Ovary (tissue), 7 donors: ENCODE measurements at regions not wholly inside any gene's neighbourhood (a gene's known extent, or its start where the extent isn't known, plus 50 kb on each side); places are given as distances from the start of the nearest gene placed in this dataset.
"Not testable (repeated sequence)": the region's sequence is repeated elsewhere in the genome, so short reads cannot be mapped to it uniquely, and the experiment has no call there.

ENCODE experiments used
- DNase-seq, 5 donors: peaks; one replicate each; pipeline ENCODE4 v3.0.0-alpha.2; 2019 to 2020
- H3K27ac ChIP-seq, 2 donors: fragments of 200-600 bp; one replicate each; pipeline versions ENCODE4 v1.5.1 to v1.8.0; 2019 to 2022
- H3K27me3 ChIP-seq: fragments of 200-600 bp; one replicate; pipeline ENCODE4 v1.8.0; 2022
- H3K36me3 ChIP-seq: fragments of 200-600 bp; sonication (generic); one replicate; pipeline ENCODE4 v1.5.1; 2019
- H3K4me1 ChIP-seq: one replicate; pipeline ENCODE4 v1.8.1; 2013; ENCODE audit warnings: mild to moderate bottlenecking, moderate library complexity; ENCODE audit not compliant: insufficient read depth
- H3K4me3 ChIP-seq: fragments of 200-600 bp; sonication (generic); one replicate; pipeline ENCODE4 v1.5.1; 2017
- H3K9me3 ChIP-seq, 2 donors: fragments of 200-600 bp in 1 of 2; sonication (generic) in 1 of 2; one replicate each; pipeline versions ENCODE4 v1.5.1 to v1.8.1; 2013 to 2019; ENCODE audit warnings: mild to moderate bottlenecking in 1 of 2, moderate library complexity in 1 of 2
- EP300 ChIP-seq: sonication (generic); formaldehyde crosslinking; IDR thresholded peaks from one replicate; pipeline ENCODE4 v1.6.1; 2017; ENCODE audit warnings: antibody characterized with exemption
- POLR2A ChIP-seq: fragments of 450-650 bp; IDR thresholded peaks from one replicate; pipeline ENCODE4 v1.6.1; 2017; ENCODE audit warnings: antibody characterized with exemption, mild to moderate bottlenecking, moderate library complexity
- WGBS, 3 donors: extraction: QIAGEN DNeasy Blood & Tissue Kit in 1 of 3; methylation state at CpG; one replicate each; pipeline versions ENCODE4 v1.1.5 to v1.1.7; 2013 to 2017; 5-methylcytosine and 5-hydroxymethylcytosine counted together
- intact Hi-C, 4 donors: fragments of 100-400 bp; cut with DNase I; formaldehyde crosslinking; loops; one replicate each; pipeline versions ENCODE4 v1.11.0 to v1.15.1; 2022 to 2023
- TF ChIP-seq, protein P1 (sequence below), 3 donors: fragments of 450-650 bp in 2 of 3; fragments of 200-600 bp in 1 of 3; IDR thresholded peaks; one replicate each; pipeline versions ENCODE4 v1.5.1 to v1.8.0; 2016 to 2022; ENCODE audit warnings: antibody characterized with exemption in 3 of 3, mild to moderate bottlenecking in 1 of 3
- donor health status: DM: no; HTN: no; CAD: no; lungs with moderate emphysema.
- donor health status: DM: no; HTN: no; CAD: no.
- donor health status: Bipolar disorder and iron deficiency.
- donor health status: DM: no; HTN: no; CAD: no.
- donor health status: DM: yes; HTN: yes; CAD: no.

GRCh38 chr1:240722788-240723187 lies 110.8 kb upstream of the GREM2 start:
- WGBS, 3 donors, result 77 to 81% (median 80%) methylated on average over 10 of the region's 10 CpGs
- Histone ChIP-seq H3K9me3 (peaks cover 0 to 4% of the 10 kb centered on the region in 2 donors), H3K27me3 (no peaks in the 10 kb centered on the region), H3K4me3 (no peak overlapping the region), H3K27ac (no peak overlapping the region), H3K36me3 (no peaks in the 10 kb centered on the region), H3K4me1 (no peaks in the 10 kb centered on the region)
- DNase-seq, result no peak
- intact Hi-C loops, result no loop called here
- TF ChIP-seq EP300, result no peak

GRCh38 chr1:240720976-240721375 lies 109.0 kb upstream of the GREM2 start:
- Histone ChIP-seq H3K27ac (no peak overlapping the region), H3K27me3 (no peaks in the 10 kb centered on the region), H3K4me1 (no peaks in the 10 kb centered on the region), H3K36me3 (no peaks in the 10 kb centered on the region), H3K4me3 (no peak overlapping the region), H3K9me3 (peaks cover 0 to 1% of the 10 kb centered on the region in 2 donors)
- TF ChIP-seq EP300, result no peak
- TF ChIP-seq, protein P1, sequence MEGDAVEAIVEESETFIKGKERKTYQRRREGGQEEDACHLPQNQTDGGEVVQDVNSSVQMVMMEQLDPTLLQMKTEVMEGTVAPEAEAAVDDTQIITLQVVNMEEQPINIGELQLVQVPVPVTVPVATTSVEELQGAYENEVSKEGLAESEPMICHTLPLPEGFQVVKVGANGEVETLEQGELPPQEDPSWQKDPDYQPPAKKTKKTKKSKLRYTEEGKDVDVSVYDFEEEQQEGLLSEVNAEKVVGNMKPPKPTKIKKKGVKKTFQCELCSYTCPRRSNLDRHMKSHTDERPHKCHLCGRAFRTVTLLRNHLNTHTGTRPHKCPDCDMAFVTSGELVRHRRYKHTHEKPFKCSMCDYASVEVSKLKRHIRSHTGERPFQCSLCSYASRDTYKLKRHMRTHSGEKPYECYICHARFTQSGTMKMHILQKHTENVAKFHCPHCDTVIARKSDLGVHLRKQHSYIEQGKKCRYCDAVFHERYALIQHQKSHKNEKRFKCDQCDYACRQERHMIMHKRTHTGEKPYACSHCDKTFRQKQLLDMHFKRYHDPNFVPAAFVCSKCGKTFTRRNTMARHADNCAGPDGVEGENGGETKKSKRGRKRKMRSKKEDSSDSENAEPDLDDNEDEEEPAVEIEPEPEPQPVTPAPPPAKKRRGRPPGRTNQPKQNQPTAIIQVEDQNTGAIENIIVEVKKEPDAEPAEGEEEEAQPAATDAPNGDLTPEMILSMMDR (IDR thresholded peaks at IDR 0.05), result no peak
- TF ChIP-seq POLR2A, result no peak
- DNase-seq, result no peak
- WGBS, 3 donors, result 71 to 77% (median 73%) methylated on average over 6 of the region's 6 CpGs
- intact Hi-C loops, result no loop called here

- Histone ChIP-seq H3K4me3 (no peak overlapping the region), H3K9me3 (no peaks in the 10 kb centered on the region), H3K27ac (no peak overlapping the region), H3K27me3 (no peaks in the 10 kb centered on the region), H3K4me1 (no peaks in the 10 kb centered on the region), H3K36me3 (no peaks in the 10 kb centered on the region)
- DNase-seq, result no peak
- TF ChIP-seq POLR2A, result no peak
- intact Hi-C loops, result no loop called here
- WGBS, 3 donors, result 31 to 43% (median 42%) methylated on average over 8 of the region's 8 CpGs
These were observed 108.2 kb upstream of the GREM2 start for GRCh38 chr1:240719953-240720700.

DNA sequence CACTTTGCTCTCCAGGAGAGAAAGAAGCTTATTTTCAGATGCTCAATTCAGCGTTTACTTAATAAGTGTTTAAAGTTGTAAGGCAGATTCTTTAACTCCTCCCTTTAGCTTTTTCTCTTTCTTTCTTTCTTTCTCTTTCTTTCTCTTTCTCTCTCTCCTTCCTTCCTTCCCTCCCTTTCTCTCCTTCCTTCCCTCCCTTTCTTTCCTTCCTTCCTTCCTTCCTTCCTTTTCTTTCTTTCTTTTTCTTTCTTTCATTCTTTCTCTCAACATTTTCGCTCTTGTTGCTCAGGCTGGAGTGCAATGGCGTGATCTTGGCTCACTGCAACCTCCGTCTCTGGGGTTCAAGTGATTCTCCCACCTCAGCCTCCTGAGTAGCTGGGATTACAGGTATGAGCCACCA lies 104.6 kb upstream of the GREM2 start:
- not testable (repeated sequence) for H3K27me3 ChIP-seq
- WGBS, 3 donors, result 82 to 87% (median 85%) methylated on average over 4 of the region's 4 CpGs

DNA sequence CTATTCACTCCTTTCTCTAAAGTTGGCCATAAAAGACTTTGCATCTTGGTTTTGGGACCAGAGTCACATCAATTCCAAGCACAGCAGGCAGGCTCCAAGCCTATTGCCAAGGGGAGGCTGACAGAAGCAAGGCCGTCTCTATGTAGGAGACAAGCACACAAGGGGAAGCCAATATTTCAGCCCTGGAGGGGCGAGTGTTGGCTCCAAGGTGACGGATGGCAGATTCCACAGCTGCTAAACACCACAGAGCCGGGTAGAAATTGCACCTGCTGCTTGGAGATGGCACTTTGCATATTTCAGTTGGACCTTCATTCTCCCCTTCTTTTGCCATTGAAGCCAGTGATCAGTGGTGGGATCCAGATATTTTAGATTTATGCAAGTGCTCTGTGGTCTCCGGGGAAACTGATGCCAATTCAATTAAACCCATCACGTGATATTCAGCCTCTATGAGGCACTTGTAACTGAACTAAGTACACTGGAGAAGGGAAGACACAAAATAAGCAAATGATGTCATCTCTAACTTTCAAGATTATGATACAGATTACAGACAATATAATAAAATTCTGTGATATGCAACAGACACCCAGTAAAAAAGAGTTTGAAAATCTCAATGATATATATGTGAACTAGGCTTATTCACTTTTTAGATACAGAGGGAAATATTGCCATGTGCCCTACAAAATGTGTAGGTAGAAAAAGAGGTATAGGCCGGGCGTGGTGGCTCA lies 102.8 kb upstream of the GREM2 start:
- intact Hi-C loops, result no loop called here
- H3K4me3 ChIP-seq, result no peak overlapping the region
- no peaks in the 10 kb centered on the region for H3K36me3 ChIP-seq
- H3K4me1 ChIP-seq, result no peaks in the 10 kb centered on the region
- no peak for DNase-seq
- 75 to 81% (median 76%) methylated on average over 8 of the region's 8 CpGs for WGBS, 3 donors
- H3K27me3 ChIP-seq, result no peaks in the 10 kb centered on the region
- no peak overlapping the region for H3K27ac ChIP-seq
- TF ChIP-seq, protein P1 (IDR thresholded peaks at IDR 0.05), result no peak
- TF ChIP-seq EP300, result no peak
- H3K9me3 ChIP-seq, result no peaks in the 10 kb centered on the region

More for the DNA sequence above, 104.6 kb upstream of the GREM2 start:
- H3K36me3 ChIP-seq, intact Hi-C loops, H3K4me1 ChIP-seq, H3K4me3 ChIP-seq, H3K9me3 ChIP-seq, DNase-seq, H3K27ac ChIP-seq: not testable (repeated sequence)
